ENCODE measurements at regions not wholly inside any gene's neighbourhood (a gene's known extent, or its start where the extent isn't known, plus 50 kb on each side); places are given as distances from the start of the nearest gene placed in this dataset.

- H3K4me3 ChIP-seq (ENCODE audit: low read depth, low read length) = no peak overlapping the region
- TF ChIP-seq, protein P1, sequence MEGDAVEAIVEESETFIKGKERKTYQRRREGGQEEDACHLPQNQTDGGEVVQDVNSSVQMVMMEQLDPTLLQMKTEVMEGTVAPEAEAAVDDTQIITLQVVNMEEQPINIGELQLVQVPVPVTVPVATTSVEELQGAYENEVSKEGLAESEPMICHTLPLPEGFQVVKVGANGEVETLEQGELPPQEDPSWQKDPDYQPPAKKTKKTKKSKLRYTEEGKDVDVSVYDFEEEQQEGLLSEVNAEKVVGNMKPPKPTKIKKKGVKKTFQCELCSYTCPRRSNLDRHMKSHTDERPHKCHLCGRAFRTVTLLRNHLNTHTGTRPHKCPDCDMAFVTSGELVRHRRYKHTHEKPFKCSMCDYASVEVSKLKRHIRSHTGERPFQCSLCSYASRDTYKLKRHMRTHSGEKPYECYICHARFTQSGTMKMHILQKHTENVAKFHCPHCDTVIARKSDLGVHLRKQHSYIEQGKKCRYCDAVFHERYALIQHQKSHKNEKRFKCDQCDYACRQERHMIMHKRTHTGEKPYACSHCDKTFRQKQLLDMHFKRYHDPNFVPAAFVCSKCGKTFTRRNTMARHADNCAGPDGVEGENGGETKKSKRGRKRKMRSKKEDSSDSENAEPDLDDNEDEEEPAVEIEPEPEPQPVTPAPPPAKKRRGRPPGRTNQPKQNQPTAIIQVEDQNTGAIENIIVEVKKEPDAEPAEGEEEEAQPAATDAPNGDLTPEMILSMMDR (IDR thresholded peaks at IDR 0.05; ENCODE audit: insufficient read depth, low read depth, low read length) = no peak
- no peak for DNase-seq (ENCODE audit: low read depth)
These were observed 341.3 kb downstream of the SLC16A7 start for GRCh38 chr12:59937148-59937547.

GRCh38 chr12:59938190-59938962, 342.5 kb downstream of the SLC16A7 start:
- TF ChIP-seq, protein P1 (IDR thresholded peaks at IDR 0.05; ENCODE audit: insufficient read depth, low read depth, low read length) = no peak

GRCh38 chr12:59940631-59941342, 345.0 kb downstream of the SLC16A7 start:
- TF ChIP-seq, protein P1 (IDR thresholded peaks at IDR 0.05; ENCODE audit: insufficient read depth, low read depth, low read length) = no peak
- no peak for DNase-seq (ENCODE audit: low read depth)
- H3K4me3 ChIP-seq (ENCODE audit: low read depth, low read length) = no peak overlapping the region

More at GRCh38 chr12:59938190-59938962, 342.5 kb downstream of the SLC16A7 start:
- DNase-seq (ENCODE audit: low read depth) = no peak
- no peak overlapping the region for H3K4me3 ChIP-seq (ENCODE audit: low read depth, low read length)

DNA sequence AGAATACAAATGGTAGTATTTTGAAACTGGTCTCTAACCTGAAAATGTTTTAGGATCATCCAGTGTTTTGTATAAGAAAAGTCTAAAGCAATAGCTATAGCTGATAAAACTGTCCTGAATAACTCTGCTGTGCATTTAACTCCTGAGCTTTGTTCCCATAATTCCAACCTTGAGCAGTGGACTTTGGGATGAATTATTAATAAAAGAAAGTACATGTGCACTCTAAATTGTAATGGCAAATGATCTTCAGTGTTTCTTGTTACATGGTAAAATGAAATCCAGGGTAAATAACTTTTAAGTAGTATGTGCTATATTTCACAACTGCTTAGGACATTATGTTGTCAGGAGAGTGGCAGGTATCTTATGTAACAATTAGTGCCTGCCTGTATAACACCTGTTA, 345.6 kb downstream of the SLC16A7 start:
- no peak for DNase-seq (ENCODE audit: low read depth)
- TF ChIP-seq, protein P1 (IDR thresholded peaks at IDR 0.05; ENCODE audit: insufficient read depth, low read depth, low read length) = no peak
- H3K4me3 ChIP-seq (ENCODE audit: low read depth, low read length) = no peak overlapping the region

- H3K4me3 ChIP-seq (ENCODE audit: low read depth, low read length) = no peak overlapping the region
- TF ChIP-seq, protein P1 (IDR thresholded peaks at IDR 0.05; ENCODE audit: insufficient read depth, low read depth, low read length) = no peak
- DNase-seq (ENCODE audit: low read depth) = no peak
These were observed 348.3 kb downstream of the SLC16A7 start for GRCh38 chr12:59944177-59944576.

- no peak for DNase-seq (ENCODE audit: low read depth)
- TF ChIP-seq, protein P1 (IDR thresholded peaks at IDR 0.05; ENCODE audit: insufficient read depth, low read depth, low read length) = no peak
- H3K4me3 ChIP-seq (ENCODE audit: low read depth, low read length) = no peak overlapping the region
These were observed 350.8 kb downstream of the SLC16A7 start for GRCh38 chr12:59946635-59947034.
